ENCODE measurements at regions not wholly inside any gene's neighbourhood (a gene's known extent, or its start where the extent isn't known, plus 50 kb on each side); places are given as distances from the start of the nearest gene placed in this dataset.

DNA sequence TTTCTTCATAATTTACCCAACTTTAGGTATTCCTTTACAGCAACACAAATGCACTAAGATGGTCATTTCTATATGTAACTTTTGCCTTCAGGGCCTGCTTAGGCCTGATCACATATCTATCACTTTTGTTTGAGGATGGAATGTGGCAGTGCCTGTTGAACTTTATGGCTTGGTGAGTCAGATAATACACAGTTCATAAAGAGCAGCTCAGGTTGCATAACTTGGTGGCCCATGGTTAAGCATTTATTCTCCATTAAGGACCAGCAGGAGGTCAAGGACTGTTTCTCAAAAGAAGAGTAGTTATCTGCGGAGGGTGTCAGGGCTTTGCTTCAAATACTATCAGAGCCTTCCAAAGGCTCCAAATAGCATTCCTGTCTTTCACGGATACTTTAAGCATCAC is 124.1 kb upstream of the PDHA2 start:
- no peak for DNase-seq
- Mint-ChIP-seq H3K27ac (no peak overlapping the region), H3K4me3 (no peak overlapping the region), H3K36me3 (ENCODE audit: low read depth) (no peaks in the 10 kb centered on the region), H3K4me1 (no peaks in the 10 kb centered on the region), H3K9me3 (peaks cover 3% of the 10 kb centered on the region), H3K27me3 (no peaks in the 10 kb centered on the region)
- ChIA-PET POLR2A (no interaction called here), CTCF (no interaction called here)

DNA sequence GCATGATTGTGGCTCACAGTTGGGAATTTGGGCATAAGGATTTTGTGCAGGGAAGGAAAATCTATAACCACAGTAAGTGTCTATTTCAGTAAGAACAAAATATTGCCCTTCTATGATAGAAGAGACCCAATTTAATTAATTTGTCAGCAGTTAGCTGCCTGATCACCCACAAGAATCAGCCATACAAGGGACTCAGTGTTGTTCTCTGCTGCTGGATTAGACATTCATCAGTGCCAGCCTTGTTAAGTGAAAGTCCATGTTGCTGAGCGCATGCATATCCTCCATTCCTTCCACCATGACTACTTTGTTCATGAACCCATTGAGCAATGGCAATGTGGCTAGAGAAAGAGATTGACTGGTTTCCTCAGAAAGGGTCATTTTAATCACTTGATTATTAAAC is 125.3 kb upstream of the PDHA2 start:
- Mint-ChIP-seq H3K27me3 (no peaks in the 10 kb centered on the region), H3K9me3 (peaks cover 3% of the 10 kb centered on the region), H3K36me3 (ENCODE audit: low read depth) (no peaks in the 10 kb centered on the region), H3K4me1 (no peaks in the 10 kb centered on the region), H3K4me3 (no peak overlapping the region), H3K27ac (no peak overlapping the region)
- no peak for DNase-seq
- CTCF ChIA-PET: no interaction called here
- POLR2A ChIA-PET: no interaction called here

DNA sequence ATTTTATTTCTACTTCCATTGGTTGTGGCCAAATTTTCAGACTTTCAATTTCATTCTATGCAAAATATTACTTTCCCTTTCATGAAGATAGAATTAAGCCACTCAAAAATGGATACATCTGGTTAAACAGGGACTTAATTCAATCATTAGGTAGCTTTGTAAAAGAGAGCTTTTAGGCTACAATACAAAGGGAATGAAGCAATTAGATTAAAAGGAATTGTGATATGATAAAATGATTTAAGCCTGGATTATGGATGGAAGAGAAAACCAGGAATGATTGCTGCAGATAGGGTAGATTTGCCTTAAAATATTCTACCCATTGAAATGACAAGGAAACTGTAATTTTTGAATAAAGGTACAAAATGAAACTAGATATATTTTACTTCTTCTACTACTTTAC is 134.6 kb upstream of the PDHA2 start:
- H3K4me1 Mint-ChIP-seq: no peaks in the 10 kb centered on the region
- no peak for DNase-seq
- H3K9me3 Mint-ChIP-seq: no peaks in the 10 kb centered on the region
- H3K27me3 Mint-ChIP-seq: no peaks in the 10 kb centered on the region
- H3K36me3 Mint-ChIP-seq (ENCODE audit: low read depth): no peaks in the 10 kb centered on the region
- POLR2A ChIA-PET: no interaction called here
- H3K27ac Mint-ChIP-seq: no peak overlapping the region
- no peak overlapping the region for H3K4me3 Mint-ChIP-seq
- CTCF ChIA-PET: no interaction called here

DNA sequence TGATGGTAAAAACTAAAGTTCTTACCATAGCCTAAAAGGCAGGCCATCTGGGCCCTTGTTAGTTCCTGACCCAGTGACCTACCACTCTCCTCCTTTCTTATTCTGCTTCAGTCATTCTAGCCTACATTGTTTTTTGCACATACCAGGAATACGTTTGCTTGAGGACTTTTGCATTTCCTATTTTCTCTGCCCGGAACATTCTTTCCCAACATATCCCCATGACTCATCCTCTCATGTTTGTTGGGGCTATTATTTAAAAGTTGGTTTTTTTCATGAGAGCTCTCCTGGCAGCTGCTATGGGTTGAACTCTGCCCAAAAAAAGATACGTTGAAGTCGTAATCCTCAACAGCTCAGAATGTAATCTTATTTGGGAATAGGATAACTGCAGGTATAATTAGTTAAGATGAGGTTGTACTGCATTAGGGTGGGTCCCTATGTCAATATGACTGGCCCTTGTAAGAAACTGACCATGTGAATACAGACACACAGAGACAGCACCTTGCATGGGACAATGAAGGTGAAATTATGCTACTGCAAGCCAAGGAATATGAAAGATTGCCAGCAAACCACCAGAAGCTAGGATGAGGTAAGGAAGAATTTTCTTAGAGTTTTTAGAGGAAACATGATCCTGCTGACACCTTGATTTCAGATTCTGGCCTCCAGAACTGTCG is 138.3 kb upstream of the PDHA2 start:
- CTCF ChIA-PET: no interaction called here
- POLR2A ChIA-PET: no interaction called here
- Mint-ChIP-seq H3K4me3 (no peak overlapping the region), H3K4me1 (no peaks in the 10 kb centered on the region), H3K9me3 (no peaks in the 10 kb centered on the region), H3K27ac (no peak overlapping the region), H3K27me3 (no peaks in the 10 kb centered on the region), H3K36me3 (ENCODE audit: low read depth) (no peaks in the 10 kb centered on the region)
- DNase-seq: no peak

DNA sequence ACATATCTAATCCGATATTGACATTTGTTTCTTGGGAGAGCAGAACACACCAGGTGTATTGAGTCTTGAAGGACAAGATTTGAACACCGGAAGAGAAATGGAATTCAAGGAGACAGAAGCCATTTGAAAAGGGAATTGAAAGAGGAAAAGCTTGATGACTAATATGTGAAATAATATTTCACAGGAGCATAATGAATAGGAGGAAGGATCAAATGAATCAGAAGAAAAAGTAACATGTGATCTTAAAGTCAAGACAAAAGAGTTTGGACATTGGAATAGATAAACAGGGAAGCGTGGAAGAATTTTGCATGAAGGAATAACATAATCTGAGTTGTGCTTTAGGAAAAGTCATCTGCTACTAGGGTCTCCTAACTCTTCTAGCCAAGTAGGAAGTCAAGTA is 145.5 kb upstream of the PDHA2 start:
- Mint-ChIP-seq H3K27ac (no peak overlapping the region), H3K27me3 (no peaks in the 10 kb centered on the region), H3K4me3 (no peak overlapping the region), H3K4me1 (no peaks in the 10 kb centered on the region), H3K36me3 (ENCODE audit: low read depth) (no peaks in the 10 kb centered on the region), H3K9me3 (no peaks in the 10 kb centered on the region)
- ChIA-PET CTCF (no interaction called here), POLR2A (no interaction called here)
- DNase-seq: no peak

DNA sequence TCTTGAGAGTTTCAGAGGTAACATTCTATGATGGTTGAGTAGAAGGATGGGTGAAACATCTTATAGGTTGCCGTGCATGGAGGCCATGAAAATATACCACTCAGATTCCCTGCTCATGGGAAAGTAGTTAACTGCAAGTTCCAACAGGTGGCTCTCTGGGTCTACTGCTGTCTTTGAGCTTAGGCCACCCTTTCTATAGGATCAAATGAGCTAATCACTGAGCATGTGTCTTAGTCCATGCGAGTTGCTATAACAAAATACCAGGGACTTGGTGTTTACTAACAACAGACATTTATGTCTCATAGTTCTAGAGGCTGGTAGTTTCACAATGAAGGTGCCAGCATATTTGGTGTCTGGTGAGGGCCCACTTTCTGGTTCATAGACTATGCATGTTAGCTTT is 144.8 kb upstream of the UNC5C start:
- no peak overlapping the region for H3K27ac Mint-ChIP-seq
- H3K9me3 Mint-ChIP-seq: no peaks in the 10 kb centered on the region
- no peak for DNase-seq
- H3K4me3 Mint-ChIP-seq: no peak overlapping the region
- no peaks in the 10 kb centered on the region for H3K4me1 Mint-ChIP-seq
- ChIA-PET CTCF (no interaction called here), POLR2A (no interaction called here)
- no peaks in the 10 kb centered on the region for H3K36me3 Mint-ChIP-seq (ENCODE audit: low read depth)
- H3K27me3 Mint-ChIP-seq: no peaks in the 10 kb centered on the region

DNA sequence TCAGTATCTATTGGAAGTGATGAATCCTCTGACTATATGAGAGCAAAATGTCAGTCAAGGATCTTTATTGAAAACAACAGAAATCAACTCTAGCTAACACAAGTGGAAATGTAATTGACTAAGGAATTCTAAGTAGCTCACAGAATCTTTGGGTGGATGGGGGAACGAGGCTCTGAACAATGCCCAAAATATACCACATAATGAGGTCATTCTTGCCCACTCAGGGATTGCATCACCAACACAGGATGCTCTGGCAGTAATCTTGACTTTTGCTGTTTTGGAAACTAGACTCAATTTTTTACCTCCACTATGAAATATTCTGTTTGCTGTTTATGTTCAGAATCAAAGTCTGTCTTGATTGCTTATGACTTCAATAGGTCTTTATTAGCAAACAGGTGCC is 127.4 kb upstream of the UNC5C start:
- no peak for DNase-seq
- Mint-ChIP-seq H3K9me3 (no peaks in the 10 kb centered on the region), H3K36me3 (ENCODE audit: low read depth) (no peaks in the 10 kb centered on the region), H3K27me3 (no peaks in the 10 kb centered on the region), H3K27ac (no peak overlapping the region), H3K4me3 (no peak overlapping the region), H3K4me1 (no peaks in the 10 kb centered on the region)
- ChIA-PET CTCF (no interaction called here), POLR2A (no interaction called here)

DNA sequence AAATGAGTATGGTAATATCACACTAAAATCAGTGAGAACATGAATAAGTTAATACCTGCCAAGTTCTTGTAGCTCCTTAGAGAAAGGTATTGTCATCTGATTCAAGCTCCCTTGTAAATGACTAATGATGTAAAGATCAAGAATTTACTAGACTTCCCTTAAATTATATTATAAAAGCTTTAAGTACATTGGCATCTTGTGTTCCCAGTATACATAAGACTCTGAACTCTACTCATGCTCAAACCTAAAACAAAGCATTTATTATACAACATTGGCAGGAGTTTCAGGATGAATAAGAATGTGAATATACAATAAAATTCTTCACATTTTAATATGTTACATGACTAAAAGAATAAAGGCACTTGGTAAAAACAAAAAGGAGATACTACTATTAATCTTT is 126.8 kb upstream of the UNC5C start:
- H3K36me3 Mint-ChIP-seq (ENCODE audit: low read depth): no peaks in the 10 kb centered on the region
- no peaks in the 10 kb centered on the region for H3K4me1 Mint-ChIP-seq
- CTCF ChIA-PET: no interaction called here
- H3K27ac Mint-ChIP-seq: no peak overlapping the region
- POLR2A ChIA-PET: no interaction called here
- no peaks in the 10 kb centered on the region for H3K27me3 Mint-ChIP-seq
- no peak for DNase-seq
- H3K9me3 Mint-ChIP-seq: no peaks in the 10 kb centered on the region
- no peak overlapping the region for H3K4me3 Mint-ChIP-seq

DNA sequence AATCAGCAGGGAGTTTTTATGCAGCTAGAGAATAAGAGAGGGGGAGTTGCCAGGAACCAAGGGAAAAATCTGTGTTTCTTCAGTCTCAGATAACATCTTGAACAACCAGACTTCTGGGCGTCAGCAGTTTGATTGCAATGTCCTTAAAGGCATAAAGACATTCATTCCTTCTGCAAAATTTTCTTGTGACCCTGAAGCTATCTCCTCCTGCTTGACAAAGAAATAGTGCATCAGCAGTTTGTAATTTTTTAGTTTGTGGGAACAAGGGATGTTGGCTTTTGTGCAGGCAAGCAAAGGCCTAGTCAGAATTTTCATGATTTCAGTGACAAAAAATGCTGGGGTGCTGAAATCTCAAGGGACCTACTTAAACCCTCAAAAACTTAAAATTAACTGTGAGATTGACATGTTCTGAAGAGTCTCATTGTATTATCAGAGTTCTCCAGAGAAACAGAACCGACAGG is 125.8 kb upstream of the UNC5C start:
- H3K9me3 Mint-ChIP-seq: no peaks in the 10 kb centered on the region
- DNase-seq: no peak
- POLR2A ChIA-PET: no interaction called here
- H3K36me3 Mint-ChIP-seq (ENCODE audit: low read depth): no peaks in the 10 kb centered on the region
- H3K27me3 Mint-ChIP-seq: no peaks in the 10 kb centered on the region
- no peak overlapping the region for H3K27ac Mint-ChIP-seq
- H3K4me3 Mint-ChIP-seq: no peak overlapping the region
- no peaks in the 10 kb centered on the region for H3K4me1 Mint-ChIP-seq
- CTCF ChIA-PET: no interaction called here

DNA sequence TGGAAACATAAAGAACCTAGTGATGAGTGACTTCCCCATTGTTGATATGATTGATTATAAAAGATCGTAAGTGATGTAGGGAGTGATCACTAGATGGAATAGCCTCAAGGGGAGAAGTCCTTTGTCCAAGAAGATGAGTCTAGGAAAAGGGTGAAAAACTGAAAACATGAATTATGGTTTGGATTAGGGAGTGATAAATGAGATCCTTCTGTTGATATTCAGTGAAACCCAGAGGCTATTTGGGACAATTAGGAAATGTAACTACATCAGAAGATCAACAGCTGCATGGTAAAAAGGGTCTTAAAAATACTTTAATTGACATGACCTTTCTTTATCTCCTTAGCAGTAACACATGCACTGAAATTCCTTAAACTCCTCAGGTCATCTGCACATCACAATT is 124.0 kb upstream of the UNC5C start:
- Mint-ChIP-seq H3K27ac (no peak overlapping the region), H3K36me3 (ENCODE audit: low read depth) (no peaks in the 10 kb centered on the region), H3K27me3 (no peaks in the 10 kb centered on the region), H3K4me3 (no peak overlapping the region), H3K4me1 (no peaks in the 10 kb centered on the region), H3K9me3 (no peaks in the 10 kb centered on the region)
- DNase-seq: no peak
- POLR2A ChIA-PET: no interaction called here
- CTCF ChIA-PET: no interaction called here

DNA sequence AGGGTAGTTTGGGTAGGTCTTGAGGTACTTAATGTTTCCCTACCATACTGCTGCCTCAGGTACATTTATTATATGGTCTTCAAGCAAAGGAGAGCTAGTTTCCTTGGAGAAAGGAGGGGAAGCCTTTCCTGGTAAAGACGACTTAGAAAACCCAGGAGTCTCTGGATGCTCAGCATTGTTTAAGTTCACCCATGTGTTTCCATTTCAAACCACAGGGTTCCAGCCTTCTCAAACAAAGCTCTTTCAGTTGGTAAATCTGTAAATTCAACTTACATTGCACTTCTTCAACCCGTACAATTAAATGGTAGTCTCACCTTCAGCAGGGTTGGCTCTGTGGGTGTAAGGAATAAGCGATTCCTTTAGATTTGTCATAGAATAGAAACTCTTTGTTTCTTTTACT is 111.9 kb upstream of the UNC5C start:
- ChIA-PET POLR2A (no interaction called here), CTCF (no interaction called here)
- H3K27ac Mint-ChIP-seq: no peak overlapping the region
- H3K4me1 Mint-ChIP-seq: no peaks in the 10 kb centered on the region
- peaks cover 14% of the 10 kb centered on the region for H3K9me3 Mint-ChIP-seq
- DNase-seq: no peak
- no peak overlapping the region for H3K4me3 Mint-ChIP-seq
- H3K36me3 Mint-ChIP-seq (ENCODE audit: low read depth): no peaks in the 10 kb centered on the region
- H3K27me3 Mint-ChIP-seq: no peaks in the 10 kb centered on the region

DNA sequence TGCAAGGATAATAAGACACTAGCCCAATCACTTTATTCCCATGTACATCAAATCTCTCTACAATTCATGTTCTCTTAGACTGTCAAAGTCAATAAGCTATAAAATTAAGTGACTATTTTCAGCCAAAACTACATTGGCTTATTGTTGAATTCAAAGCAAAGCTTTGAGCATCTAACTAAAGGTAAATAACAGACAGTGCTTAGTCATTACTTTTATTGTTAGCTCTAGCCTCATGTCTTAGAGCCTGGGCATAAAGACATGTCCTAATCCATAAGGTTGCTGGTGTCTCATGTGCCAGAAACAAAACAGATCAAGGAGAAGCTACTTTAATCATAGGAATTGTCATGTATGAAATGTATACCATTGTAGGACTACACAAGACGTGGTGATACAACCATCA is 103.1 kb upstream of the UNC5C start:
- CTCF ChIA-PET: interaction anchor here (1.2 kb wide), 1 partner anchor 10 kb away, joined by 3 read pairs; no protein-coding TSS in a partner anchor
- Mint-ChIP-seq H3K36me3 (ENCODE audit: low read depth) (no peaks in the 10 kb centered on the region), H3K27me3 (no peaks in the 10 kb centered on the region), H3K4me3 (no peak overlapping the region), H3K27ac (no peak overlapping the region), H3K9me3 (peaks cover 13% of the 10 kb centered on the region), H3K4me1 (no peaks in the 10 kb centered on the region)
- POLR2A ChIA-PET: no interaction called here
- DNase-seq: no peak

DNA sequence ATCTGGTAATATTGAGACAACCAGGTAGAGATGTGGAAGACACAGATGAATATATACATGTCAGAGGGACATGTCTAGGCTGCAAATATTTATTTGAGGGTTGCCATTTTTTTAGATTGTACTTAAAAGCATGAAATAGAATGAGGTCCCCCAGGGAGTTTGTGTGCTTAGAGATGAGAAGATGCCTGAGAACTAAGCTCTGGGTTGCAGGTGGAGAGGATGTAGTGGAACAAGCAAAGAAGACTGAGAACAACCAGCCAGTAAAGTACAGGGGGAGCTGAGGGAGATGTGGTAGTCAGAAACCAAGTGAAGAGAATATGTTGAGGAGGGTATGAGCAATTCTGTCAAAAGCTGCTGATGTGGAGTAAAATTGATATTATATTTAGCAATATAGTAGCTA is 95.6 kb upstream of the UNC5C start:
- Mint-ChIP-seq H3K27me3 (no peaks in the 10 kb centered on the region), H3K4me1 (peaks cover under 1% of the 10 kb centered on the region), H3K36me3 (ENCODE audit: low read depth) (no peaks in the 10 kb centered on the region), H3K27ac (no peak overlapping the region), H3K4me3 (no peak overlapping the region), H3K9me3 (no peaks in the 10 kb centered on the region)
- CTCF ChIA-PET: no interaction called here
- POLR2A ChIA-PET: no interaction called here
- DNase-seq: no peak

DNA sequence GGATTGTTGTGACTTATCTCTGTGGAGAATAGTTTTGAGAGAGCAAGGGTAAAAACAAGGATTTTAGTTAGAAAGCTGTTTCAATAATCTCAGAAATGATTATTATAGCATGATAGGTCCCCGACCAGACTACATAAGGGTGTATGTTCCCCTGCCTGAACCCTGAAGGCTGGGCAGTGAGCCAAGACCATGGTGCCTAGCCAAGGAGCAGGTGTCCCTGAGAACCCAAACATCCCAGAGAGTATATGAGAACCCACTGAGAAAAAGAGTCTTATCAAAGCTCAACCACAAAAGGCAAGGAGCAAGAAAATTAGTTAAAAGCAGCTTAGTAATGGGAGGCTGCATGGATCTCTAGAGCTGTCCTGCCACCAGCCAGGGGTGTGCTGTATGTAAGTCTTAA is 94.9 kb upstream of the UNC5C start:
- Mint-ChIP-seq H3K9me3 (no peaks in the 10 kb centered on the region), H3K27me3 (no peaks in the 10 kb centered on the region), H3K4me1 (peaks cover 8% of the 10 kb centered on the region), H3K27ac (no peak overlapping the region), H3K36me3 (ENCODE audit: low read depth) (no peaks in the 10 kb centered on the region), H3K4me3 (no peak overlapping the region)
- DNase-seq: no peak
- POLR2A ChIA-PET: no interaction called here
- CTCF ChIA-PET: no interaction called here

DNA sequence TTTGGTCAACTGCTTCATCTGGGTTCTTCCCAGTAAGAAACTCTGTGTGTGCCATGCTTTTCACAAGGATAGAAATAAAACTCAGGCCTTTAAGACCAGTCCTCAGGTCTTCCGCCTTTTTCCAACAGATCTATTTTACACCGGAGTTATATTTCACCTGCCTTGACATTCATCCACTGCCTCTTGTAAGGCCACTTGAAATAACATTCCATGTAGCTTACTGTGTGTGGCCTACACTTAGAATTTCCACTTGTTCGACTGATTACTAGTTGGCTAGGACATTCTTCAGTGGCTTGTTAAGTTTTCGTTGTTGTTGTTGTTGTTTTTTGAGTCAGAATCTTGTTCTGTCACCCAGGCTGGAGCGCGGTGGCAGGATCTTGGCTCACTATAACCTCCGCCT is 92.8 kb upstream of the UNC5C start:
- no peaks in the 10 kb centered on the region for H3K27me3 Mint-ChIP-seq
- CTCF ChIA-PET: no interaction called here
- DNase-seq: no peak
- no peaks in the 10 kb centered on the region for H3K36me3 Mint-ChIP-seq (ENCODE audit: low read depth)
- peaks cover 8% of the 10 kb centered on the region for H3K4me1 Mint-ChIP-seq
- no peaks in the 10 kb centered on the region for H3K9me3 Mint-ChIP-seq
- no peak overlapping the region for H3K4me3 Mint-ChIP-seq
- POLR2A ChIA-PET: no interaction called here
- H3K27ac Mint-ChIP-seq: no peak overlapping the region
